ENCODE measurements at regions not wholly inside any gene's neighbourhood (a gene's known extent, or its start where the extent isn't known, plus 50 kb on each side); places are given as distances from the start of the nearest gene placed in this dataset.

- TF ChIP-seq CHD1 (IDR thresholded peaks at IDR 0.05; ENCODE audit: low read depth, low read length), result no peak
- TF ChIP-seq, protein P1, sequence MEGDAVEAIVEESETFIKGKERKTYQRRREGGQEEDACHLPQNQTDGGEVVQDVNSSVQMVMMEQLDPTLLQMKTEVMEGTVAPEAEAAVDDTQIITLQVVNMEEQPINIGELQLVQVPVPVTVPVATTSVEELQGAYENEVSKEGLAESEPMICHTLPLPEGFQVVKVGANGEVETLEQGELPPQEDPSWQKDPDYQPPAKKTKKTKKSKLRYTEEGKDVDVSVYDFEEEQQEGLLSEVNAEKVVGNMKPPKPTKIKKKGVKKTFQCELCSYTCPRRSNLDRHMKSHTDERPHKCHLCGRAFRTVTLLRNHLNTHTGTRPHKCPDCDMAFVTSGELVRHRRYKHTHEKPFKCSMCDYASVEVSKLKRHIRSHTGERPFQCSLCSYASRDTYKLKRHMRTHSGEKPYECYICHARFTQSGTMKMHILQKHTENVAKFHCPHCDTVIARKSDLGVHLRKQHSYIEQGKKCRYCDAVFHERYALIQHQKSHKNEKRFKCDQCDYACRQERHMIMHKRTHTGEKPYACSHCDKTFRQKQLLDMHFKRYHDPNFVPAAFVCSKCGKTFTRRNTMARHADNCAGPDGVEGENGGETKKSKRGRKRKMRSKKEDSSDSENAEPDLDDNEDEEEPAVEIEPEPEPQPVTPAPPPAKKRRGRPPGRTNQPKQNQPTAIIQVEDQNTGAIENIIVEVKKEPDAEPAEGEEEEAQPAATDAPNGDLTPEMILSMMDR (conservative IDR thresholded peaks at IDR 0.05; ENCODE audit: low read depth, low read length), result no peak
- TF ChIP-seq, protein P2, sequence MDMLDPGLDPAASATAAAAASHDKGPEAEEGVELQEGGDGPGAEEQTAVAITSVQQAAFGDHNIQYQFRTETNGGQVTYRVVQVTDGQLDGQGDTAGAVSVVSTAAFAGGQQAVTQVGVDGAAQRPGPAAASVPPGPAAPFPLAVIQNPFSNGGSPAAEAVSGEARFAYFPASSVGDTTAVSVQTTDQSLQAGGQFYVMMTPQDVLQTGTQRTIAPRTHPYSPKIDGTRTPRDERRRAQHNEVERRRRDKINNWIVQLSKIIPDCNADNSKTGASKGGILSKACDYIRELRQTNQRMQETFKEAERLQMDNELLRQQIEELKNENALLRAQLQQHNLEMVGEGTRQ (IDR thresholded peaks at IDR 0.05; ENCODE audit: low read depth, low read length), result no peak
These were observed 227.1 kb downstream of the ADRA2A start for GRCh38 chr10:111303887-111304286.
